Osteoblast (primary cell): ENCODE measurements at regions not wholly inside any gene's neighbourhood (a gene's known extent, or its start where the extent isn't known, plus 50 kb on each side); places are given as distances from the start of the nearest gene placed in this dataset.

Experiments used
- DNase-seq: peaks from one replicate; pipeline ENCODE4 v3.0.0; 2011; ENCODE audit warnings: low spot score, mixed read lengths; ENCODE audit not compliant: insufficient read length; ENCODE audit errors: missing footprints
- H2AFZ ChIP-seq: 2 replicates; pipeline ENCODE4 v1.6.0; 2011; ENCODE audit warnings: mild to moderate bottlenecking, low read length
- H3K27ac ChIP-seq: 2 replicates; pipeline ENCODE4 v1.5.1; 2011; ENCODE audit warnings: mild to moderate bottlenecking, low read depth, low read length, moderate library complexity
- H3K27me3 ChIP-seq: 2 replicates; pipeline ENCODE4 v1.6.0; 2012; ENCODE audit warnings: mild to moderate bottlenecking, control low read depth, inconsistent platforms, low read length, moderate library complexity; ENCODE audit not compliant: insufficient read depth
- H3K36me3 ChIP-seq: 2 replicates; pipeline ENCODE4 v1.5.1; 2011; ENCODE audit warnings: mild to moderate bottlenecking, low read length, control low read depth, moderate library complexity; ENCODE audit not compliant: insufficient read depth
- H3K4me1 ChIP-seq: 2 replicates; pipeline ENCODE4 v1.5.1; 2011; ENCODE audit warnings: mild to moderate bottlenecking, low read length, control low read depth, moderate library complexity; ENCODE audit not compliant: insufficient read depth
- H3K4me2 ChIP-seq: 2 replicates; pipeline ENCODE4 v1.6.0; 2011; ENCODE audit warnings: mild to moderate bottlenecking, low read length; ENCODE audit not compliant: insufficient read depth
- H3K4me3 ChIP-seq: fragments of 200-600 bp; sonication (generic); 3 replicates; pipeline ENCODE4 v1.5.1; 2012; ENCODE audit warnings: mild to moderate bottlenecking, low read length, inconsistent platforms; ENCODE audit not compliant: insufficient read depth
- H3K79me2 ChIP-seq: 2 replicates; pipeline ENCODE4 v1.6.0; 2012; ENCODE audit warnings: mild to moderate bottlenecking, low read length, control low read depth, inconsistent platforms; ENCODE audit not compliant: insufficient read depth
- H3K9me3 ChIP-seq: 2 replicates; pipeline ENCODE4 v1.5.1; 2011; ENCODE audit warnings: low read depth, low read length, control low read depth
- H4K20me1 ChIP-seq: 2 replicates; pipeline ENCODE4 v1.6.0; 2012; ENCODE audit warnings: mild to moderate bottlenecking, low read length, control low read depth; ENCODE audit not compliant: insufficient read depth
- CTCF ChIP-seq: IDR thresholded peaks from 2 replicates; pipeline ENCODE4 v1.5.1; 2011; ENCODE audit warnings: mild to moderate bottlenecking, low read depth, low read length, moderate library complexity; ENCODE audit errors: extremely low read depth

- Histone ChIP-seq H3K36me3 (no peaks in the 10 kb centered on the region), H3K79me2 (no peaks in the 10 kb centered on the region), H3K4me3 (no peak overlapping the region), H4K20me1 (no peaks in the 10 kb centered on the region), H2AFZ (no peak overlapping the region), H3K27ac (no peak overlapping the region), H3K27me3 (peaks cover 23% of the 10 kb centered on the region), H3K4me1 (peaks cover 28% of the 10 kb centered on the region), H3K4me2 (no peak overlapping the region), H3K9me3 (no peaks in the 10 kb centered on the region)
- DNase-seq, result no peak
- no peak for TF ChIP-seq CTCF
Observed at GRCh38 chr3:64455351-64455750, 230.1 kb upstream of the PRICKLE2 start.

- Histone ChIP-seq H3K79me2 (no peaks in the 10 kb centered on the region), H2AFZ (no peak overlapping the region), H3K4me2 (no peak overlapping the region), H3K9me3 (no peaks in the 10 kb centered on the region), H4K20me1 (no peaks in the 10 kb centered on the region), H3K4me3 (no peak overlapping the region), H3K4me1 (peaks cover 22% of the 10 kb centered on the region), H3K27ac (no peak overlapping the region), H3K36me3 (no peaks in the 10 kb centered on the region), H3K27me3 (peaks cover 25% of the 10 kb centered on the region)
- TF ChIP-seq CTCF, result no peak
- no peak for DNase-seq
Observed at GRCh38 chr3:64454768-64455167, 229.5 kb upstream of the PRICKLE2 start.

GRCh38 chr3:64454179-64454578 lies 228.9 kb upstream of the PRICKLE2 start:
- TF ChIP-seq CTCF, result no peak
- Histone ChIP-seq H3K27ac (no peak overlapping the region), H3K9me3 (no peaks in the 10 kb centered on the region), H4K20me1 (no peaks in the 10 kb centered on the region), H3K79me2 (no peaks in the 10 kb centered on the region), H2AFZ (peak overlapping the region; percentile 31), H3K4me1 (peaks cover 16% of the 10 kb centered on the region), H3K4me2 (no peak overlapping the region), H3K36me3 (no peaks in the 10 kb centered on the region), H3K27me3 (peaks cover 29% of the 10 kb centered on the region), H3K4me3 (no peak overlapping the region)
- no peak for DNase-seq

DNA sequence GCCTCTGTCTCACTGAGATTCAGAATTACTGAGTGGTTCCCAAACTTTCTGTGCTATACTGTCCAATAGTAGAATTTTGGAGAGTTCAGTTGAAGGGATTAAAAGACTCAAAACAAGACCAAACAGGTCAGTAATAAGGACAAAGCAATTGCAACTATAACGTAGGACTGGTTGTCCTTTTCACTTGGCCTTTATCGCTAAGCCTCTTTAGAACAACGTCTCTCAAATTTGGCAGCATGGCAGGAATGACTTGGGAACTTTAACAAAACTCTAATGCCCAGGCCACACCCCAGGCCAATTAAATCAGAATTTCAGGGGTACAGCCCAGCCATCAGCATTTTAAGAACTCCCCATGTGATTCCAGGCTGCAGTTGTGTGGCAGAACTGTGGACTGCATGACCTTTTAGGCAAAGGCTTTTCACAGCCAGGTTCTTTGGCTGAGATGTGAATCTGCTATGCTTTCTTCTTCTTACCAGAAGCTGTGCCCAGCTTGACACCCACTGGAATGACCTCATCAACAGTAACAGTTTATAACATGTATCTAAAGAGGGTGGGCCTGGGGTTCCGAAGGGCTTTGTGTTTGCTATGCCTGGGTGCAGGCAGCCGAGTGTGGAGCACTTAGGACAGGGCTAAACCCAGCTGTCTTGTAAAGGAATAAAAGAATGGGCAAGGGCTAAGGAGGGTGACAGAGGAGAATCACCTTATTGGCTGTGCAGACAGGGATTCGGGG lies 226.2 kb upstream of the PRICKLE2 start:
- H3K27ac ChIP-seq, result no peak overlapping the region
- no peaks in the 10 kb centered on the region for H3K36me3 ChIP-seq
- no peaks in the 10 kb centered on the region for H4K20me1 ChIP-seq
- no peak overlapping the region for H3K4me2 ChIP-seq
- no peaks in the 10 kb centered on the region for H3K79me2 ChIP-seq
- no peak for DNase-seq
- peaks cover 2% of the 10 kb centered on the region for H3K4me1 ChIP-seq
- H3K4me3 ChIP-seq, result no peak overlapping the region
- peaks cover 50% of the 10 kb centered on the region for H3K27me3 ChIP-seq
- no peak for TF ChIP-seq CTCF
- no peak overlapping the region for H2AFZ ChIP-seq
- no peaks in the 10 kb centered on the region for H3K9me3 ChIP-seq
